NOMO-1 treated with dmso at 0.1 percent for 144 hours (cell line): ENCODE measurements at regions not wholly inside any gene's neighbourhood (a gene's known extent, or its start where the extent isn't known, plus 50 kb on each side); places are given as distances from the start of the nearest gene placed in this dataset.

ENCODE experiments used
- DNase-seq: peaks from one replicate; lab custom pipeline; 2025; ENCODE audit not compliant: unreplicated experiment; lab: John Stamatoyannopoulos, UW

- DNase-seq = no peak
Observed at GRCh38 chr5:73339711-73340110, 108.9 kb downstream of the FOXD1 start.

DNA sequence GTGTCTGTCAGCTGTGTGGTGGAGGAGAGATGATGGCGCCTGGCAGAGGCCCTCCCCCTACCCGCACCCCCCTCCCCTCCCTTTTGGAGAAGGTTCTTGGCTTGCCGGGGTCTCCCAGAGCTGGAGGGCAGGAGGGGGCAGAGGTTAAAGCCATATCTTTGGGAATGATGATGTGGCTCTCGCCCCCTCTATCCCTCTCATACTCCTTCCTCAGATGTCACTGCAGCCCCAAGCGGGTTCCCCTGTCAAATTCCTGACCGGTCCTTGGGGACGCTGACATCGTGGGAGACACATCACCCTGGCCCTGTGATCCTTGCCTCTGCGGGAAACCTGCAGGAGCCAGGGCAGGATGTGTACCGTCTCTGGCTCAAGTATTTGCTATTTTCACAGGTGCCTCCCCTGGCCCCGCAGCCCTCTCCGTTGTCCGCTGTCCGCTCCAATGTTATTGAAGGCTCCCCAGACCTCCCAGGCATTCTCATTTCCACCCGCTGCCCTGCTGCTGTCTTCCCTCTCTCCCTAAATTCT lies 109.5 kb downstream of the FOXD1 start:
- DNase-seq = no peak

- no peak for DNase-seq
Observed at GRCh38 chr5:73338256-73339050, 110.1 kb downstream of the FOXD1 start.

- no peak for DNase-seq
Observed at GRCh38 chr5:73337586-73338255, 110.9 kb downstream of the FOXD1 start.

GRCh38 chr5:73336366-73336765 lies 112.2 kb downstream of the FOXD1 start:
- DNase-seq = no peak

DNA sequence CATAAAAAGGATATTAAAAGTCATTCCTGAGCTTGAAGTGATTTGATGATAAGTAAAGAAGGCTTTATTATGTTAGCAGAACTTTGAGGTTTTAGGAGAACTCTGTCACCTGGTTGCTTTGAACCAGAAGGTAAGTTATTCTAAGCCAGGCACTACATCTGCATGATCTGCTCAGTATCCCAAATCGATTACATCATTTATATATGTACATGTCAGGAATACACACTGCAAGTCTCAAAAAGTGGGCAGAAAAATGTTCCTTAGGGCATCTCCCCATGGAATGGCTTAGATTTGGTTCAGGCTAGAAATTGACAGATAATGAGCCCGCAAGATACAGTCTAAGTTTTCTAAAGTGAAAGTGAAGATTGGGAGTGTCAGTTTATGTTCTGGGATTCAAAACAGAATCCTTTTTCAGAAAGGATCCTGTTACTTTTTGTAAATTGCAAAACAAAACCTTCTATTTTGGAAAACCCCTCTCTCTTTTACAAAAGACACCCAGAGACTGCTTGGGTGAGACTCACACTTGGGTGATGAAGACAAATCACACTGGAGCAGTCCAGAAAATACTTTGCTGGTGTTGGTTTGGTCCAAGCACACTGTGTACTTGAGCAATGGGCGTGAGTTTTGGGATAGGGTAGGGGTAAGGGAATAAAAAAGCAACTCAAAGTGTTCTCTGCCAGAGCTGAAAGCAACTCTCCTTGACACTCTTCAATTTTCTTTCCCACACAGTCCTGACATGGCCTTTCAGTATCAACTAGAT lies 114.5 kb downstream of the FOXD1 start:
- DNase-seq = no peak

DNA sequence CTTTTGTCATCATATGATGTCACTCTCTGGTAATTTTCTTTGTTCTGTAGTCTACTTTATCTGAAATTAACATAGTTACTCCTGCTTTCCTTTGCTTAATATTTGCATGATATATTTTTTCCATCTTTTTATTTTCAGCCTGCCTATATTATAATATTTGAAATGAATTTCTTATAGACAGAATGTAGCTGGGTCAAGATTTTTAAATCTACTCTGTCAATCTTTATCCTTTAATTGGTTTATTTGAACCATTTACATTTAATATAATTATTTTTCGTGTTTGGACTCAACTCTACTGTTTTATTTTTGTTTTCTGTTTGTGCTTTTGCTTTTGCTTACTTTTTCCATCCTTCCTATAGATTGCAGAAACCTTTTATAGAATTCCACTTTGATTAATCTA lies 118.0 kb downstream of the FOXD1 start:
- no peak for DNase-seq

- peak; percentile 50 for DNase-seq
Observed at GRCh38 chr5:73328640-73329039, 119.9 kb downstream of the FOXD1 start.

- no peak for DNase-seq
Observed at GRCh38 chr5:73327908-73328455, 120.6 kb downstream of the FOXD1 start.

- DNase-seq = no peak
Observed at GRCh38 chr5:73325546-73325945, 123.0 kb downstream of the FOXD1 start.

DNA sequence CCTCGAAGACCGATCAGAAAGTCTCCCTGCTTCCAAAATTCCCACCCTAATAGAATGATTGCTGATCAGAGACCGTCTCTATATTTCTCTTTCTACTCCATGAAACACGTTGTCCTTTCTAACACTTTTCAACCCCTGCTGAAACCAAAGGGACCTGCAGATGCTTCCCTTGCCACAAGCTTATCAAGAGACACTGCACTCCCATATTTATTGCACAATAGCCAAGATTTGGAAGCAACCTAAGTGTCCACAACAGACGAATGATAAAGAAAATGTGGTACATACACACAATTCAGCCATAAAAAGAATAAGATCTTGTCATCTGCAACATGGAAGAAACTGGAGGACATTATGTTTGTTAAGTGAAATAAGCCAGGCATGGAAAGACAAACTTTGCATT lies 125.1 kb downstream of the FOXD1 start:
- no peak for DNase-seq

DNA sequence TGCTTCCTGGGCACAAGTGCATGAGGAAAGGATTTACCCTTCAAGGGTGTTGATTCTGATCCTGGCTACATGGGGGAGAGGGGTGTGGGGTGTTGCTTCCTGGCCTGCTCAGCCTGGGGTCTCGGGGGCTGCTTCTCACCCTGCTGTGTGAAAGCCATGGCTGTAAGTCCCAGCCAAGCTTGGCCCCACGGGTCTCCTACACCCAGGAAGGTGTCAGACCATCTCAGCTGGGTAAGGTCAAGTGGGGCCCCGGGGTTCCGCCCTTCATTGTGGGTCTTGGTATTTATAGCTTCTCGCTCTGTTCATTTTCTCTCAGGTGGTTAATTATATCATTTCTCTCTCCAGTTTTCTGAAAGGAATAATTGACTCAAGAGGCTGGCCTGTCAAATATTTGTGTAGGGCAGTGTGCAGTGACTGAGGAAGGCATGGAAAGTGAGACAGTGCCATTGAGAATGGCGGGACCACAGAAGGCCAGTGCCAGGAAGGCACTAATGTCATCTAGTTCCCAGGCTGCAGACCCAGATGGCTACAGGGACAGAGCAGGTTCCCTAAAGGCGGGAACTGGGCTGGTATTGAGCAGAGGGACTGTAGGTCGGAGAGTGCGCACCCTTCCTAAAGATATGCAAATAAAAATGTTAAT lies 126.0 kb downstream of the FOXD1 start:
- DNase-seq = no peak

- no peak for DNase-seq
Observed at GRCh38 chr5:73321757-73322436, 126.7 kb downstream of the FOXD1 start.

DNA sequence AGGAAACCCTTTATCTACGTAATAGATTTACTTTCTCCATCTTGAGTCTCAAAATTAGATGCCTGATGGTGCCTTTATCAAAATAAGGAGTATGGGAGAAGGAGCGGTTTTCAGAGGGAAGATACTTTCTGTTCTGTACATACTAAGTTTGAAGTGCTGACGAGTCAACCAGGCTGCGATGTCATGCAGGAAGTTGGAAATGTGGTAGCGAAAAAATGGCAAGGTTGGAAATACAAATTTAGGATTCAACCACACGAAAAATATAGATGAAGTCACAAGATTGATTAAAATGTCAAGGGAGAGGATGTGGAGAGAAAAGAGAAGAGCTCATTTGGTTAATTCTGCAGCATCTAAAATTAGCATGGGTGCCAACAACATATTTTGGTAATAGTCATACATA lies 129.5 kb downstream of the FOXD1 start:
- DNase-seq = no peak

GRCh38 chr5:73318308-73318719 lies 130.3 kb downstream of the FOXD1 start:
- no peak for DNase-seq

GRCh38 chr5:73317523-73317922 lies 131.1 kb downstream of the FOXD1 start:
- DNase-seq = no peak

DNA sequence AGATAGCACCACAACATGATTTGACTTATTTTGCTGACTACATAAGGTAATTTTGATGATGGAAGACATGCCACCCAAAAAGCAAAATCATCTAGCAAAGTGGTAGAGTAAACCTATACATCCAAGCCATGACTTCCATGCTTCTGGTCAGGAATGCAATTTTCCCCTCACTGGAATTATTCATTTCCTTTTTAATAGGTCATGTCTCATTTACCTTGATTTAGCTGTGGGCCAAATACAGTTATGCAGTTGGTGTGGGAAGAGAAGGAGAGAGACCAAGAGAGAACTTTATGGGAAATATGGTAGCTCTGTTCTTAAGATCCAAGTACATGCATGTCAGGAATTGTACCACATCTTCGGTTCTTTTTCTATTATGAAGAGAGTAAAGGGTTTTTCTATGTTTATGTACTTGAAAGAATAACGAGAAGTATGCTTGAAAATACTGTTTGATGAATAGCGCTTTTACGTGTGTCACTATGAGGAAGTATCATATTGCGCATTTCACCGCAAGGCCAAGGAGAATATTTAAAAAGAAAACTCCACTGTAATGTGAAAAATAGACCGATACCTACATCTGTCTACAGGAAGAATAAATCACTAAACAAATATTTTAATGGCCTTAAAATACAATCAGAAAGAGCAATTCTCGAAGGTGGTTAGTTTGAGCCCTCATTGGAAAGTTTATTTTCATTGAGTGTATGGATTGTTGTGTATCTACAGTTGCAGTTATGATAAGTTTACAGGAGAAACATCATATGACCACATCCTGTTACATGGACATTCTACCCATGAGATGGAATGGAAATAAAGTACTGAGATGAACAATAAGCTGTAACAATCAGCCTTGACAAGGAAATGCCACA lies 134.0 kb downstream of the FOXD1 start:
- DNase-seq = peak; percentile 11

DNA sequence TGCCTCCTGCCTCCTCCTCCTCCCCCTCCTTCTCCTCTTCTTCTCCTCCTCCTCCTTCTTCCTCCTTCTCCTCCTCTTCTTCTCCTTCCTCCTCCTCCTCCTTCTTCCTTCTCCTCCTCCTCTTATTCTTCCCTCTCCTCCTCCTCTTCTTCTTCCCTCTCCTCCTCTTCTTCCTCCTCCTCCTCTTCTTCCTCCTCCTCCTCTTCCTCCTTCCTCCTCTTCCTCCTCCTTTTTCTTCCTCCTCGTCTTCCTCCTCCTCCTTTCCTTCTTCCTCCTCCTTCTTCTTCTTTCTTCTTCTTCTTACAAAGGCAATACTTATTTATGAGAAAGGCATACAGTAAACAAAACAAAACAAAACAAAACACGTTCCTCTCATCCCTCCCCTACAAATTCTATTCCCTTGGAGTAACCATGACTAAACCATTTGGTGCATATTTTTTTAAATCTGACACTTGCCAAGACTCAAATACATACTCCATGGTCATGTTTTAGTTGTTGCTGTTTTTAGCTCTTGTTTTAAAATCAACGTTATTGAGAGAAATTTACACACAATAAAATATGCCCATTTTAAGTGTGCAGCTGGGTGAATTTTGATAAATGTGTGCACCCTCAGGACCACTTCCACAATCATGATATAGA lies 135.6 kb downstream of the FOXD1 start:
- DNase-seq = no peak
